Parathyroid adenoma (tissue), 2 donors: ENCODE measurements at regions not wholly inside any gene's neighbourhood (a gene's known extent, or its start where the extent isn't known, plus 50 kb on each side); places are given as distances from the start of the nearest gene placed in this dataset.

Source experiments
- H2AFZ ChIP-seq: fragments of 300-600 bp; sonication (generic); one replicate; pipeline ENCODE4 v1.7.0; 2017; ENCODE audit warnings: antibody characterized with exemption, mild to moderate bottlenecking
- H3K27ac ChIP-seq: fragments of 300-600 bp; sonication (generic); one replicate; pipeline ENCODE4 v1.7.0; 2017
- H3K27me3 ChIP-seq: fragments of 300-600 bp; sonication (generic); one replicate; pipeline ENCODE4 v1.7.0; 2017; ENCODE audit warnings: low read length; ENCODE audit not compliant: control insufficient read depth, insufficient read depth
- H3K36me3 ChIP-seq: fragments of 300-600 bp; sonication (generic); one replicate; pipeline ENCODE4 v1.7.0; 2017; ENCODE audit warnings: low read length; ENCODE audit not compliant: control insufficient read depth, insufficient read depth
- H3K4me1 ChIP-seq: fragments of 300-600 bp; sonication (generic); one replicate; pipeline ENCODE4 v1.7.0; 2017; ENCODE audit warnings: control low read depth
- H3K4me2 ChIP-seq: fragments of 300-600 bp; sonication (generic); one replicate; pipeline ENCODE4 v1.7.0; 2017; ENCODE audit warnings: low read length
- H3K4me3 ChIP-seq: fragments of 300-600 bp; sonication (generic); one replicate; pipeline ENCODE4 v1.7.0; 2017; ENCODE audit warnings: low read depth, low read length
- H3K79me2 ChIP-seq: fragments of 300-600 bp; sonication (generic); one replicate; pipeline ENCODE4 v1.7.0; 2017; ENCODE audit warnings: control low read depth
- H3K9ac ChIP-seq: fragments of 300-600 bp; sonication (generic); one replicate; pipeline ENCODE4 v1.7.0; 2017; ENCODE audit warnings: mild to moderate bottlenecking
- H3K9me3 ChIP-seq: fragments of 300-600 bp; sonication (generic); one replicate; pipeline ENCODE4 v1.7.0; 2017; ENCODE audit warnings: low read length; ENCODE audit not compliant: control insufficient read depth
- CTCF ChIP-seq: fragments of 300-600 bp; sonication (generic); IDR thresholded peaks from one replicate; pipeline ENCODE4 v1.7.0; 2017; ENCODE audit warnings: antibody characterized with exemption, mild to moderate bottlenecking
- donor health status: primary hyperparathyroidism.

GRCh38 chr19:32287811-32288227 lies 57.6 kb upstream of the ZNF507 start:
- TF ChIP-seq CTCF: no peak
- no peaks in the 10 kb centered on the region for H3K36me3 ChIP-seq
- no peak overlapping the region for H3K4me2 ChIP-seq
- H2AFZ ChIP-seq: no peak overlapping the region
- no peaks in the 10 kb centered on the region for H3K9me3 ChIP-seq
- H3K27me3 ChIP-seq: no peaks in the 10 kb centered on the region
- H3K79me2 ChIP-seq: no peaks in the 10 kb centered on the region
- no peak overlapping the region for H3K27ac ChIP-seq
- H3K4me1 ChIP-seq: no peaks in the 10 kb centered on the region
- H3K4me3 ChIP-seq: no peak overlapping the region
- H3K9ac ChIP-seq: no peak overlapping the region

GRCh38 chr19:32289566-32290210 lies 55.7 kb upstream of the ZNF507 start:
- H3K79me2 ChIP-seq: no peaks in the 10 kb centered on the region
- no peak overlapping the region for H3K27ac ChIP-seq
- H3K4me3 ChIP-seq: no peak overlapping the region
- no peak overlapping the region for H2AFZ ChIP-seq
- no peaks in the 10 kb centered on the region for H3K27me3 ChIP-seq
- no peak for TF ChIP-seq CTCF
- no peaks in the 10 kb centered on the region for H3K9me3 ChIP-seq
- H3K4me2 ChIP-seq: no peak overlapping the region
- no peaks in the 10 kb centered on the region for H3K4me1 ChIP-seq
- H3K36me3 ChIP-seq: no peaks in the 10 kb centered on the region
- no peak overlapping the region for H3K9ac ChIP-seq

- Histone ChIP-seq H3K4me2 (no peak overlapping the region), H3K79me2 (no peaks in the 10 kb centered on the region), H3K4me3 (no peak overlapping the region), H2AFZ (no peak overlapping the region), H3K36me3 (no peaks in the 10 kb centered on the region), H3K27ac (no peak overlapping the region), H3K9me3 (no peaks in the 10 kb centered on the region), H3K27me3 (no peaks in the 10 kb centered on the region), H3K4me1 (no peaks in the 10 kb centered on the region), H3K9ac (no peak overlapping the region)
- TF ChIP-seq CTCF: no peak
These were observed 53.5 kb upstream of the ZNF507 start for GRCh38 chr19:32291876-32292275.

GRCh38 chr19:32294871-32295438 lies 50.5 kb upstream of the ZNF507 start:
- TF ChIP-seq CTCF: no peak
- Histone ChIP-seq H3K4me3 (no peak overlapping the region), H3K9me3 (no peaks in the 10 kb centered on the region), H3K36me3 (no peaks in the 10 kb centered on the region), H3K4me2 (no peak overlapping the region), H3K9ac (no peak overlapping the region), H3K27me3 (no peaks in the 10 kb centered on the region), H3K27ac (no peak overlapping the region), H2AFZ (no peak overlapping the region), H3K4me1 (no peaks in the 10 kb centered on the region), H3K79me2 (no peaks in the 10 kb centered on the region)
